ENCODE measurements at regions not wholly inside any gene's neighbourhood (a gene's known extent, or its start where the extent isn't known, plus 50 kb on each side); places are given as distances from the start of the nearest gene placed in this dataset.
"Not testable (repeated sequence)": the region's sequence is repeated elsewhere in the genome, so short reads cannot be mapped to it uniquely, and the experiment has no call there.

GRCh38 chr2:236782938-236783337 lies 213.3 kb downstream of the ACKR3 start:
- H3K4me3 ChIP-seq (ENCODE audit: low read depth, low read length): no peak overlapping the region
- TF ChIP-seq CTCF (IDR thresholded peaks at IDR 0.05; ENCODE audit: low read depth, low read length): no peak

DNA sequence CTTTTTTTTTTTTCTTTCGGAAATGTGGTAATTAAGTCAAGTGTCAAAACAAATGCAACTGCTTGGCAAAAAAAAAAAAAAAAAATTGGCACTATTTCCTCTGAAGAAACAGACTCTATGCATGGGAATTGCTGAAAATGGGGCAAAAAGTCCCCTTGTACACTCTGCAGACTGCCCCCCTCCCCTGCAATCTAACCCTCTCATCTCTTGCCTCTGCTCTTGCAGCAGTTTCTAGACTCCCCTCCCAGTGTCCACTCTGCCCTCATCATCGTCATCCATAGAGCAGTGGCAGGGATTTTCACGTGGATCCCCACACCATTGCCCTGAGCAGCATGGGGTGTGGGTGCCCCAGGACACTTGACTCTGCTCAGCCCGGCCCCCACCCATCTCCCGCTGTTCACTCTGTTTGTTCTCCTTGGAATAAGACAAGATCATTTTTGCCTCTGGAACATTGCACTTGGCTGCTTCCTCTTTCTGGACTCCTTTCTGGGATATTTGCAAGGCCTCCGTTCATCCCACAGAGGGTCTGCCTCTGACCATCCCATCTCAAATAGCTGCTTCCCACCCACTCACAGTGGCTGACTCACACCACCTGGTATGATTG lies 213.9 kb downstream of the ACKR3 start:
- no peak for TF ChIP-seq CTCF (IDR thresholded peaks at IDR 0.05; ENCODE audit: low read depth, low read length)
- no peak overlapping the region for H3K4me3 ChIP-seq (ENCODE audit: low read depth, low read length)

DNA sequence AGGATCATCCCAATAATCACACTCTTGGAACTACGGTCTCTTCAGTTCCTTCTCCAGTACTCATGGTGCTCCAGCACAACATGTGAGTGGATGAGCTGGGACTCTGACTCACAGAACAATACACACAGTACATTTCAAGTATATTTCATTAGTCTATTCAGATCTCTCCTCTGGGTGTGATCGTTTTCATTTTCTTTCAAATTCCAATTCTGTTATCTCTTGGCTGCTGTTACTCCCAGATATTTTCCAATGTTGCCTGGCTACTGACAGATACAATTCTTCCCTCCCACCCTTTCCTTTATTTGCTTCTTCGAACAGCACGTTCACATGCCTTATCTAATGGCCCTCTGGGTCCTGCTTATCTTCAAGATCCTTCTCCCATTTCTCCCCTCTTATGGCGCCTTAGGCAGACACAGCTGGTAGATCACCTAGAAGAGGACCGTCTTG lies 216.0 kb downstream of the ACKR3 start:
- no peak overlapping the region for H3K4me3 ChIP-seq (ENCODE audit: low read depth, low read length)
- no peak for TF ChIP-seq CTCF (IDR thresholded peaks at IDR 0.05; ENCODE audit: low read depth, low read length)

GRCh38 chr2:236786751-236787150 lies 217.1 kb downstream of the ACKR3 start:
- TF ChIP-seq CTCF (IDR thresholded peaks at IDR 0.05; ENCODE audit: low read depth, low read length): no peak

GRCh38 chr2:236787376-236787775 lies 217.8 kb downstream of the ACKR3 start:
- not testable (repeated sequence) for H3K4me3 ChIP-seq (ENCODE audit: low read depth, low read length)

More at GRCh38 chr2:236786751-236787150, 217.1 kb downstream of the ACKR3 start:
- no peak overlapping the region for H3K4me3 ChIP-seq (ENCODE audit: low read depth, low read length)

- no peak overlapping the region for H3K4me3 ChIP-seq (ENCODE audit: low read depth, low read length)
- TF ChIP-seq CTCF (IDR thresholded peaks at IDR 0.05; ENCODE audit: low read depth, low read length): no peak
Measured at GRCh38 chr2:236787885-236788284, 218.3 kb downstream of the ACKR3 start.

GRCh38 chr2:236790963-236791362 lies 221.3 kb downstream of the ACKR3 start:
- no peak overlapping the region for H3K4me3 ChIP-seq (ENCODE audit: low read depth, low read length)
- TF ChIP-seq CTCF (IDR thresholded peaks at IDR 0.05; ENCODE audit: low read depth, low read length): no peak

All from WI38 (cell line).